GM23248 (cell line): ENCODE measurements at regions not wholly inside any gene's neighbourhood (a gene's known extent, or its start where the extent isn't known, plus 50 kb on each side); places are given as distances from the start of the nearest gene placed in this dataset.

ENCODE experiments used
- EZH2 ChIP-seq: fragments of 200-600 bp; sonication (generic); IDR thresholded peaks from 2 replicates; pipeline ENCODE4 v1.6.1; 2018; ENCODE audit warnings: antibody characterized with exemption, mild to moderate bottlenecking; ENCODE audit not compliant: insufficient read depth, poor library complexity, severe bottlenecking
- EZH2phosphoT487 ChIP-seq: fragments of 200-600 bp; sonication (generic); IDR thresholded peaks from 2 replicates; pipeline ENCODE4 v1.6.1; 2018; ENCODE audit warnings: antibody characterized with exemption, moderate library complexity, mild to moderate bottlenecking, low read depth; ENCODE audit not compliant: insufficient read depth

DNA sequence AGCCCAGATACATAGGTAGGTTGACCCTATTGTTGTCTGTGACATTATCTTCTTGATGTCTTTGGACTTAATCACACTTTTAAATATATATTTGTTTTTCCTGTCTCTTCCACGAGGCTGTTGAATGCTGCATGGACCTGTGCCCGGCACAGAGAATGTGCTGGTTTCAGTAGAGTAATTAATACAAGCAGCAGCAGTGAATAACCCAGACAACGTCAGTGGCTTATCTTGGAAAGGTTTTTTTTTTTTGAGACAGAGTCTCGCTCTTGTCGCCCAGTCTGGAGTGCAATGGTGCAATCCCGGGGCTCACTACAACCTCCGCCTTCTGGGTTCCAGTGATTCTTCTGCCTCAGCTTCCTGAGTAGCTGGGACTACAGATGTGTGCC lies 108.2 kb downstream of the CDH26 start:
- TF ChIP-seq EZH2phosphoT487 (no peak), EZH2 (no peak)
